IPS-NIHi11 (cell line): ENCODE measurements at regions not wholly inside any gene's neighbourhood (a gene's known extent, or its start where the extent isn't known, plus 50 kb on each side); places are given as distances from the start of the nearest gene placed in this dataset.

Experiments
- DNase-seq: peaks from one replicate; pipeline ENCODE4 v3.0.0; 2012; ENCODE audit warnings: mixed read lengths, low spot score

DNA sequence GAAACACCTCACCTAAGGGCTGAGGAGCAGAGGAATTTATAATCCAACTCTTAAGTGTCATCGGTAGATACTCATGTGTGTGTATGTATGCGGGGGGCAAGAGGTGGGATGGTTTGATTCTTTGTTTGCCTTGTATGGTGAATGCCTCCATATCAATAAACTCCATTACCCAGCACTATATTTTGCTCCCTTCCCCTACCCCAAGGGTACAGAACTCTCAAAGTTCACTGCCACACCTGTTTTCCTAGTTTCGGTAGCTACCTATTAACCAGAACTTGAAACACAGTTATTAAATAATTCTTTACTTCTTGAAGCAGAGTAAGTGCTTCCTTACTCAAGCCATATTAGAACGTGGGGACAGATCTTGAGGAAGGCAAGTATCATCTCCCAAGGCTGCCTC is 400.8 kb upstream of the SUCLG2 start:
- DNase-seq, result no peak

DNA sequence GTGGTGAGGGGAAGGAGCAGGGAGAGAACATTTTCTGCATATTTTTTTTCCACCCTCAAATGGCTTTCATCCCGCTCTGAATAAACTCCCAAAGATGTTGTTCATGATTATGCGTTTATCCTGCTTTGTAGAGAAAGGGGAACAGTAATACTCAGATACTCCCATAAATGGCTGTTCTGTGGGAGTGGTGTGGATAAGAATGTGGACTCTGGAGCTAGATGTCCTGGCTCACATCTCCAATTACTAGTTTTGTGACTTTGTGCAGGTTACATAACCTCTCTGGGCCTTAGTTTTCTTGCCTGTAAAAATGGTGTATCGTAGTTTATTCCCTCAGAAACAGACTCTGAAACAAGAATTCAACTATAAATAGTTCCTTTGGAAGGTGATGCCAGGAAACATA is 395.4 kb upstream of the SUCLG2 start:
- no peak for DNase-seq

DNA sequence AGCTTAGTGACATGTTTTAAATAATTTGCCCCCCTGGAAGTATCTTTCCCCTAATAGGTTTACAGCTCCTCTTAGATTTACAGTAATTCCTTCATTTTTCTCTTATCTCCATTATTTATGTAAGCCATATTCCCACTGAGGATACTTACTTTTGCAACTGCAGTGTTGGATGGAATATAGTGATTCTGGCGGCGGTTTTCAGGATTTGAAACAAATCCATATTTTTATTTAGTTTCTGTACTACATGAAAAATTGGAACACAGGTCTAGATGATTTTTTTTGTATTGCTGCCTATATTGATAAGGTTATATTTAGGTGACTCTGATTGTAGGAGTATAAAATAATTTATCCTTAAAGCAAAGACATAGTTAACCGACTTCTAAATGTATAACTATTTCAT is 391.6 kb upstream of the SUCLG2 start:
- no peak for DNase-seq

DNA sequence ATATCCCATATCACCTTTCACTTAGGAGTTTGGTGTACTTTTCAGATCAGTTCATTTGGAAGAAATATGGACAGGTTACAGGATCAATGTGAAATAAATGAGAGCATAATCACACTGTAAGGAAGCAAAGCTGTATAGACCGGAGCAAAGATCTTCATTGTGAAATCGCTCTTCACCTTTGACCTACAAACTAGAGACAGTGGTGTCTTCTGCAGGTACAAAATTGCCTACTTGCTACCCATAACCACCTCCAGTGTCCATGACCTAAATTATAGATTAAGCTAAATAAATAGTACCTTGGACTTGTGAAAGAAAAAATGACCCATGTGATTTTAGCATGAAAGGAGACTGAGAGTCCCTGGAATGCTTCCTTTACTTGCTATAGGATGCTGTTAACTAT is 379.5 kb upstream of the SUCLG2 start:
- no peak for DNase-seq

DNA sequence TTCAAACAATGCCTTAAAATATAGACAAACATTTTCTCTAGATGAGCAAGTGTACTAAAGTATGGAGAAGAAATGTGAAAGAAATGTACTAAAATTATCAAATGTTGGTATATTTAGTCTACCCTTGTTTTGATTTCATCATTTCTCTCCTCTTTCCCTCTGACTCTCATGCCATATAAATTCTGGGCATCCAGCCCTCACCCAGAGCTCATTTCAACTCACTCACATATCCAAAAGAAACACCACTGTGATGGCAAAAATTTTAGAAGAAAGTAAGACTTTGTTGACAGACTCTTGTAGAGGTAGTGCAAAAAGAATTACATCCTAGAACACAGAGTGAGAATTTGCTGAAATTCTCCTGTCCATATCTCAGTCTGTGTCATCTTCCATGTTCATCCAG is 377.8 kb upstream of the SUCLG2 start:
- no peak for DNase-seq

DNA sequence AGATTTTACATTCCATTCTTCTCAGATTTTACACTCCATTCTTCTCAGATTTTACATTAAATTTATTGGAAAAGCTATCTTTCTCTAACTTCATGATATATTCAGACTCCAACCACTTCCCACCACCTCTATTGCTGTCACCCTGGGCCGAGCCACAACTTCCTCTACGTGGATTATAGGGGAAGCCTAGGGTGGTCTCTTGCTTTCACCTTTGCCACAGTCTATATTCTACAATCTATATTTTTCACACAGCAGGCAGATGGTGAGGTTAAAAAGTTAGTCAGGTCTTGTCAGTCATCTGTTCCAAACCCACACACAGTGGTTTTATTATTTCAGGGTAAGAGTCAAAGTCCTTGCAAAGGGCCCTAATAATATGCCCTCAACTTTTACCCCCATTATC is 370.8 kb upstream of the SUCLG2 start:
- no peak for DNase-seq

DNA sequence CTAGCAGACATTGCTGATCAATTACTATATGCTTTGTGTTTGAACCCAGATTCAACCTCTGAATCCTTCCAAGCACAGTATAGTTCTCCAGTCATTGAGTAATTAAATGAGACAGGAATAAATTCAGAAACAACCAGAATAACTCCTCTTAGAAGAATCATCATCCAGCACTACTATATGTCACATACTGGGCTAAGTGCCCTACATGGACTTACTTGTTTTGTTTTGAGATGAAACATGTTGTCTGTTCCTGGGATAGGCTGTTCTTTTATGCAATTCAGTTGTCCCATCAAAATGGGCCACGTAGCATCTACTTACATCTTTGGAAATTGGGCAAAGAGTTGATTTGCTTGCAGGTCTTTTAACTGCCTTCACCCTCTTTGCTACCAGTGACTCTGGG is 365.5 kb upstream of the SUCLG2 start:
- no peak for DNase-seq

DNA sequence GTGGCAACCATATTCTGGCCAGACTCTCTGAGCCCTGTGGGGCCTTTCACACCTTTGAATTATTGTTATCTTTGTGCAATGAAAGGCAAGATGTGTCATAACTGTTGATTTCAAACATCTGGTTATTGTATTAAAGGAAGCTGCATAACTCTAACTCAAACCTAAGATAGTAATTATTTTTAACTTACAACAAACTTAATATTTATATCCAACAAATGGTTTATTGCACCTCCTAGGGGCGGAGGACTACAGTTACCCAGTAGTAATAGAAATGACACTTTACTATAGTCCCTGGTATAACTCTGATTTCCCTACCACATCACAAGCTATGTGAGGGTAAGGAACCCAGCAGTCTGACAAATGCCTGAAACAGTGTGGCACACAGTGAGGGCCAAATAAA is 363.9 kb upstream of the SUCLG2 start:
- DNase-seq, result no peak

DNA sequence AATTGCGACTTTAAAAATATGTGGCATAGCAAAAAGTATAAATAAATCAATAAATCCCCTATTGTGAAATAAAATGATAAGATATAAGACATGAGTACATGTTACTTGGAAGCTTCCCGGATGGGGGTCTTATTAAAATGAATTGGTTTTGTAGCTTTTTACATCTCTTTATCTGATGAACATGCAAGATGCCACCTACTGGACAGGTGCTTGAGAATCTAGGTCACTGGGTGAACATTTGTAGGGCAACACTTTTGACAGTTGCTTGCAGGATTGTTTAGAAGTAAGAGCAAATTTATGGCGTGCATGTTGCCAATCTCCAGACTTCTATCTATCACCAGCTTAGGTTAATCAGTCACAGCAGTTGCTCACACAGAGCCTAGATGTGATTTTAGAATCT is 362.7 kb upstream of the SUCLG2 start:
- no peak for DNase-seq

DNA sequence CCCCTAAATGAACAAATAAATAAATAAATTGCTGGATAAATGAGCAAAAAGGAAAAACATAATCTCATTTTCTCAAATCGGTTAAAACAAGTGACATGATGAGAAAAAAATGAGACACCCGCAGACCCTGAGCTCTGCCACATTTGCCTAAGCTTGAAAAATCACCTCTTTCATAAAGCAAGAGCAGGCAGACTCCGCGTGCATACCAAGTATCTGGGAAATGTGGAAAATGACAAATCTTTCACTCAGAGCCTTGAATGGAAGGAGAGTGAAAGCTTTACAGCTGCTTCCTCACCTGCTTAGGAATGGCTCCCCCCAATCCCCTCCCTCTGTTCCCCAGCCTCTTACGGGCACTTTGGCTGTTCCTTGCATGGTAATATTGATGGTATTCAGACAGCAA is 355.5 kb upstream of the SUCLG2 start:
- no peak for DNase-seq

DNA sequence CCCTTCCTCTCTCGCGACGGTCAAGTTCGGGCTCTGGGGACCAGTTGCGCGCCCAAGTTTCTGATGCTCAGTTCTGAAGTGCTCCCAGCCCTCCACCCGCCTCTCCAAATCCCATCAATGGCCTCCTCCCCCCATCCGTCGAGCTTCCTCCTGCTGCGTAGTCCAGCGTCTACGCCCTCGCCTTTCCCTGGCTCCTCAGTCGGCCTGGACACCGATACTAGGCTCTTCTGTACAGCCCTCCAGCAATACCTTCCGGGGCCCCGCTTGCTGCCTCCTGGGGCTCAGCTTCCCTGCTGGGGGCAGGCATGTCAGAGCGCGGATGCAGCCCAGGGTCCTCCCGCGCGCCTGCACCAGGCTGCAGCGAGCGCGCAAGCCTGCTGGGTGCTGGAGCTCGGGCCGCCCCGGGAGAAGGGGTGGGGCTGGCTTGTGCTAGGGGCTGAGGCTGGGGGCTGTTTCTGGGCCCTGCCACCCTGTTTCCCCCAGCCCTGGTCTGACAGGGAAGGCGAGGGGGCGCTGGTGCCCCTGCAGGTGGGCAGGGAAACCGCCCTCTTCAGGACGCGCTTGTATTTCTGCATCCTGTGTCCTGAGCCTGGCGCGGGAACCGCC is 353.3 kb upstream of the SUCLG2 start:
- peak; percentile 35 for DNase-seq

DNA sequence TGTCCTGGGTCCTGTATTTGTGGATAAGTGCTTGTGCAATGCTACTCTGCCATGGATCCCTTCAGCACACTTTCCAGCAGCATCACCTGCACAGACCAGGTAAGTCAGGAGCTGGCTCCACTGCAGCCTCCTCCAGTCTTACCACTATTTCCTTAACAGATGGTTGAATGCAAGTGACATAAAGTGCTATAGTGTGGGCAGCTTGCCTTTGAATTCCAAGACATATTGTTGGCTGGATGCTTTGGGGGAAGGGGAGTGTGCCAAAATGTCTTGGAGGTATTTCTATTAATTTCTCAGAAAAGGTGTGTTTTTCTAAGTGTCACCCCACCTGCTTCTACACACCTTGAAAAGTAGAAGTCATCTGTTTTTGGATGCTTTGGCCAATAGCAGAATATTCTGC is 352.2 kb upstream of the SUCLG2 start:
- DNase-seq, result no peak

DNA sequence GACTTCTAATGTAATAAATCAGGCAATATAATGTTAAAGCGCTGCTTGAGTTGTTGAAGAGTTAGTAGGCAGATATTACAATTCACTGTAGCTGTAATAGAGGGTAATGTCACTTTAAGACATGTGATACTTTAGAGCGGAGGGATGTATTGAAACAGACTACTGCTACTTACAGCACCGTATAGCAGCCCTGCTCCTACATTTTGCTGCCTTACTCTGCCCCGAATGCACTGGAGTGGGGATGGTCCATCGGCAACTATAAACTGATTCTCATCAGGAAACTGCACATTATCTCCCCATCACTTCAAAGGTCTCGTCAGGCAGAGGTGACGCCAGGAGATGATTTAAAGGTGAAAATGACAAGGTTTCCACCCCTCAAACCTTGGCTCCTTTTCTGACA is 349.7 kb upstream of the SUCLG2 start:
- no peak for DNase-seq

DNA sequence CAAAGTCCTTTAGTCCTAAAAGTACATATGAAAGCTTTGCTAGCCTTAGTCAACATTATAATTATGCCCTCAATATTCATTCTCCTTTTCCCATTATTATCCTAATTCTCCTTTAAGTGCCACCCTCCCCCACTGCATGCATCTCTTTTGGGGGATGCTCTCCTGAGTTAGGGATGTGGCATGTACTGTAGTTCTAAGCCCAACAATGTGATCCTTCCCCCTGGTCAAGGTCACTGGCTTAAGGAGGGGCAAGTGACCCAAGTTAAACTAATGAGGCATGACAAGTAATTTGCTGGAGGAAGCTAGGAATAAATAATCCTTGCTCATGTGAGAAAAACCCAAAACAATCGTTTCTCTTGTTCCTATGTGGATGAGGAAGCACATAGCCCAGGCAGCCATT is 343.9 kb upstream of the SUCLG2 start:
- DNase-seq, result peak; percentile 37

DNA sequence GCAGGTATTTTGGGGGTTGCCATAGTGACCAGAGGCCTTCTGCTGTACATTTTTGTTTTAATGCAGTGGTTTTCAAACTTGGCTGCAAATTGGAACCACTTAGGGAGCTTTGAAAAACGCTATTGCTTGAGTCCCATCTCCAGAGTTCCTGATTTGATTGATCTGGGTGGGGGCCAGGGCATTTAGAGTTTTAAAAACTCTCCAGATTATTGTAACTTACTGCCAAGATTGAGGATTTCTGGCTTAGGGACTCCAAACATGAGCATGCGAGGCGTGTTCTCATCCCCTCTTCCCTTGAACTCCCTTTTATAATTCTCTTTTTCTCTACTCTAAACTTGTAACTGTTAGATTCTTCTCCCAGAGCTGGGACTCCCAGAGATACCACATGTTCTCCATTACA is 340.8 kb upstream of the SUCLG2 start:
- no peak for DNase-seq

DNA sequence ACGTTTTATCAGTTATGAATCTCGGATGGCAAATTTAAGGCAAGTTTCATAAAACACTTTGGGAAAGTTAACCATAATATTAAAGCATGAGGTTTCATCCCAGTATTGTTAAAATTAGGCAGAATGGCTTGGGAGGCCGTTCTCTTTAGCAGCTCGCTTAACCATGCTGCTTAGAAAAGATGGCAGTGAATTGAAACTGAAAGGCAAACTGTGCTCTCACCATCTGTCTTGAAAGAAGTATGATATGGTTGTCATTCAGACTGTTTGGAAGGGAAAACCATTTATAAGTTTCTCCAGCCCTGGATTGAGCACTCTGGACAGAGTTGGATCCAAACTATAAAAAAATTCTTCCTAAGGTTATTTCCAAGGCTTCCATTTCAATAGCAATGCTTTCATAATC is 332.3 kb upstream of the SUCLG2 start:
- no peak for DNase-seq

DNA sequence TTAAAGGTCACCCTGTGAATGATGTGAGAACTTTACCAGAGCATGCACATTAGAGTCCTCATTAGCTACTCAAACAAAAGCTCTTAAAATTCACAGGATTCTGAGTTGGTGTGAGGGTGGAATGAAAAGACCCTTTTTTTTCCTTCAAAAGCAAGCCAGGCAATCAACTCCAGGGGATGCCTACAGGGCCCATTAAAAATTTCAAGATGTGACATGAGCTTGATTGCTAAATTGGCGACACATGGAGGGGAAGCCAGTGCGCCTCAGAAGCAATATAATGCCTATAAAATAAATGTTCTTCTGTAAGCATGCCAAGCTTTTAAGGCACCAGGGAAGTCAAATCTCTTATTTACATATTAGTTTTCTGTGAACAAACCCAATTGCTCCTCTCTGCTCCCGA is 328.8 kb upstream of the SUCLG2 start:
- no peak for DNase-seq

DNA sequence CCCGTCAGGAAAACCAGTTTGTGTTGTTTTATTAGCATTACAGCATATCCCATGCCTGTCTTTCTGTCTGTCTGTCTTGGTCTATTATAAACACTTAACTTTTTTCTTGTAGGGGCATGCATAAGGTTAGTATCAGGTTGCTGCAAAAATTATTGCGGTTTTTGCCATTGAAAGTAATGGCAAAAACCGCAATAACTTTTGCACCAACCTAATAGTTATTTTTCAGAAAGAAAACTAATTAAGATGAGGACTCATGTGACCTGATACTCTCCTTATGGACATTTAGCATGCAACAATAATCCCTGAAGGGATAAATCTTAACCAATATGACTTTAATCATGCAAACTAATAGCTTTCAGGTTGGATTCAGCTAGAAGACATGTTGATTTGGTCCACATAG is 326.7 kb upstream of the SUCLG2 start:
- DNase-seq, result no peak

DNA sequence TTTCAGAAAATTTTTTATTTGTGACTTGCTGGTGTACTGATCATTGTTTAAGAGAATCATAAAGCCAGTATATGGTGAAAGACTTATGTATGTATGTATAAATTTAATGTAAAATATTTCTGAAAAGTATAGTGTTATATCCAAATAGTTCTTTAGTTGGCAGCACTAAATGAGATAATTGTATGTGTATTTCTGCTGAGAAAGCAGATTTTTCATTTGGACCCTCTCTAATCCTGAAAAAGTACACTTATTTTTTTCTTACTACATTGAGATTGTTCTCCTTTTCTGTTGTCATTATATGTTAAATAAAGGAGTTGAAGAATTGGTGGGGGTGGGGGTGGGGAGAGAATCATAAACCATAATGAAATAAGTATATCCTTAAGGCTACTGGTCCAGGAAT is 324.9 kb upstream of the SUCLG2 start:
- no peak for DNase-seq

DNA sequence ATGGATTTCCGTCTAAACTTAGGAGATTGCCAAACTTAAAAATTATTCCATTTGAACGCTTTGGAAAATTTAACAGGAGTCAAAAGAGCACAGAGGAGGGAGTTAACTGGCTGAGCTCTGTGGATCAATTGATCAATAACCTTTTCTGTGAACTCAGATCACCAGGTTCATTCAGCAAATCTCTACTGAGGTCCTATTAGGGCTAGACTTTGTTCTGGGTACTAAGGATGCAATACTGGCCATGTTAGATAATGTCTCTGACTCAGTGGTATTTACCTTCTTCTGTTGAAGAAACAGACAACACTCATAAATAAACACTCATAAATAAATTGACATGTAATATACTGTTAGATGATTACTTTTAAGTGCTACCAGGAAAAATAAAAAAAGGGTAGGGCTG is 323.4 kb upstream of the SUCLG2 start:
- no peak for DNase-seq

DNA sequence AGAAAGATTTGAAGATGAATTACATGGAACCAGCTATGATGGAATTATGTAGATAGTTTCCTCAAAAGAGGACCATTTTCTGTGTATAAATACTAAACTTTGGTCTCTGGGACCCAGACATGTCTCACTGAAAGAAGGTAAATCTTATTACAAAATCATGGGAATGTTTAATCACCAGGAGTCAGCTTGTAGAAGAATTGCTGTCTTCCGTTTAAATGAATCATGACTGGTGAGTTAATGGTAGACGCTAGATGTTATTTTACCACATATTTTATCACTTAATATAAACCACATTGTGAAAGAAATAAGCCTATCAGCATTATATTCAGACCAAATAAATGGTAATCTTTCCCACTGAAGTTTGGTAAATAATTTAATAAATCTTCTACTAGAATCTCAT is 322.3 kb upstream of the SUCLG2 start:
- DNase-seq, result no peak

DNA sequence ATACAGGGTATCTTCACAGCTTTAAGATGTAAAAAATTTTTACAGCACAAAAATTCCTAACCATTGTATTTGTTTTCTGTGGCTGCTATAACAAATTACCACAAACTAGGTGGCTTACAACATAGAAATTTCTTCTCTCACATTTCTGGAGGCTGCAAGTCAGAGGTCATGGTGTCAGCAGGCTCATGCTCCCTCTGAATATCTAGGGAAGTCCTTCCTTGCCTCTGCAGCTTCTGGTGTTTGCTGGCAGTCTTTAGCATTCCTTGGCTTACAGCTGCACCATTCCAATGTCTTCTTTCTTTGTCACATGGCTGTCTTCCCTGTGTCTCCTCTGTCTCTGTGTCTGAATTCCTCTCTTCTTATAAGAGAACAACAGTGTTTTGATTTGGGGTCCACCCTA is 310.2 kb upstream of the SUCLG2 start:
- DNase-seq, result no peak

DNA sequence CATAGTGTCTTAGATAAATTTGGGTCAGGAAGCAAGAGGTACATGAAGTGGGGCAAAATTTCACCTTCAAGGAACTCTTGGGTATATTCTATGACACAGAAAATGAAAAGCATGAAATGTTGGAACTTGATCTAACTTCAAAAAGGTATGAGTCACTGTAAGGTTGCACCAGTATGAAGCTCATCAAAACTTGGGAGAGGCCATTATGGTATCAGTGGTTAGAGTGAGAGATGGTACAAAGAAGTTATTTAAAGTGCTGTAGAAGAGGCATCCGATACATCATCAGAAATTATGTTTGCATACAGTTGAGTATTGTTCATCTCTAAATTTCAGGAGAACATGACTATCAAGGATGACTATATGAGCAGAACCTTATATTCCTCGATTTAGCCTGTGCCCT is 302.9 kb upstream of the SUCLG2 start:
- DNase-seq, result no peak

DNA sequence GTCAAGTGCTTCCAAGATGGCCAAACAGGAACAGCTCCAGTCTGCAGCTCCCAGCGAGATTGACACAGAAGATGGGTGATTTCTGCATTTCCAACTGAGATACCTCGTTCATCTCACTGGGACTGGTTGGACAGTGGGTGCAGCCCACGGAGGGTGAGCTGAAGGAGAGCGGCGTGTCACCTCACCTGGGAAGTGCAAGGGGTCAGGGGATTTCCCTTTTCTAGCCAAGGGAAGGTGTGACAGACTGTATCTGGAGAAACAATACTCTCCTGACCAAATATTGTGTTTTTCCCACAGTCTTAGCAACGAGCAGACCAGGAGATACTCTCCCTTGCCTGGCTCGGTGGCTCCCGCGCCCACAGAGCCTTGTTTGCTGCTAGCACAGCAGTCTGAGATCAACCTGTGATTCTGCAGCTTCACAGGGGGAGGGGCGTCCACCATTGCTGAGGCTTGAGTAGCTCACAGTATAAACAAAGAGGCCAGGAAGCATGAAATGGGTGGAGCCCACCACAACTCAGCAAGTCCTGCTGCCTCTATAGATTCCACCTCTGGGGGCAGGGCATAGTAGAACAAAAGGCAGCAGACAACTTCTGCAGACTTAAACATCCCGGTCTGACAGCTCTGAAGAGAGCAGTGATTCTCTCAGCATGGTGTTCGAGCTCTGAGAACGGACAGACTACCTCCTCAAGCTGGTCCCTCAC is 293.5 kb upstream of the SUCLG2 start:
- DNase-seq, result peak; percentile 27
